Neural cell (in vitro differentiated cells): ENCODE measurements at regions not wholly inside any gene's neighbourhood (a gene's known extent, or its start where the extent isn't known, plus 50 kb on each side); places are given as distances from the start of the nearest gene placed in this dataset.

Experiments used
- H2AFZ ChIP-seq: fragments of 200-600, 300-800 bp; sonication (generic), shearing (Covaris generic); 2 replicates; pipeline ENCODE4 v1.6.0; 2014; ENCODE audit warnings: low read depth, mild to moderate bottlenecking, antibody characterized with exemption, low read length, moderate library complexity
- H3F3A ChIP-seq: fragments of 200-600 bp; shearing (Covaris generic); 2 replicates; pipeline ENCODE4 v1.6.1; 2016; ENCODE audit warnings: mild to moderate bottlenecking, moderate library complexity, mixed read lengths, antibody characterized with exemption, low read length; ENCODE audit not compliant: insufficient read depth, poor library complexity, severe bottlenecking
- H3K27ac ChIP-seq: fragments of 200-600, 300-800 bp; sonication (generic), shearing (Covaris generic); 2 replicates; pipeline ENCODE4 v1.5.1; 2014; ENCODE audit warnings: mild to moderate bottlenecking, low read length, moderate library complexity
- H3K27me3 ChIP-seq: fragments of 300-800, 200-600 bp; sonication (generic), shearing (Covaris generic); 2 replicates; pipeline ENCODE4 v1.6.0; 2014; ENCODE audit warnings: mild to moderate bottlenecking, low read depth, low read length, moderate library complexity; ENCODE audit not compliant: insufficient read depth
- H3K36me3 ChIP-seq: fragments of 300-800, 200-600 bp; sonication (generic), shearing (Covaris generic); 2 replicates; pipeline ENCODE4 v1.5.1; 2014; ENCODE audit warnings: mild to moderate bottlenecking, antibody characterized with exemption, low read length, moderate library complexity; ENCODE audit not compliant: insufficient read depth
- H3K4me2 ChIP-seq: fragments of 300-800, 200-600 bp; sonication (generic), shearing (Covaris generic); 2 replicates; pipeline ENCODE4 v1.6.0; 2014; ENCODE audit warnings: mild to moderate bottlenecking, low read length
- H3K4me3 ChIP-seq: fragments of 300-800, 200-600 bp; sonication (generic), shearing (Covaris generic); 2 replicates; pipeline ENCODE4 v1.5.1; 2014; ENCODE audit warnings: mild to moderate bottlenecking, low read length, moderate library complexity
- H3K79me2 ChIP-seq: fragments of 200-600 bp; shearing (Covaris generic); replicated peaks from 2 replicates; pipeline ENCODE4 v1.6.0; 2014; ENCODE audit warnings: mild to moderate bottlenecking, low read length, moderate library complexity; ENCODE audit not compliant: insufficient read depth
- H3K9ac ChIP-seq: fragments of 300-800, 200-600 bp; sonication (generic), shearing (Covaris generic); 2 replicates; pipeline ENCODE4 v1.6.1; 2016; ENCODE audit warnings: mild to moderate bottlenecking, low read length, mixed read lengths
- H3K9me2 ChIP-seq: fragments of 200-600 bp; shearing (Covaris generic); 2 replicates; pipeline ENCODE4 v1.6.1; 2016; ENCODE audit warnings: mild to moderate bottlenecking, low read length, mixed read lengths; ENCODE audit not compliant: insufficient read depth
- H3K9me3 ChIP-seq: fragments of 200-600, 300-800 bp; sonication (generic), shearing (Covaris generic); 2 replicates; pipeline ENCODE4 v1.6.1; 2016; ENCODE audit warnings: mild to moderate bottlenecking, mixed run types, low read length, moderate library complexity, mixed read lengths
- H4K20me1 ChIP-seq: fragments of 200-600 bp; shearing (Covaris generic); 2 replicates; pipeline ENCODE4 v1.6.1; 2016; ENCODE audit warnings: mild to moderate bottlenecking, mixed run types; ENCODE audit not compliant: insufficient read depth
- CTCF ChIP-seq: fragments of 450-650 bp; IDR thresholded peaks from 2 replicates; pipeline ENCODE4 v1.5.1; 2014; ENCODE audit warnings: antibody characterized with exemption, mild to moderate bottlenecking, moderate library complexity; ENCODE audit not compliant: poor library complexity, severe bottlenecking
- EP300 ChIP-seq: fragments of 450-650 bp; conservative IDR thresholded peaks from 2 replicates; pipeline ENCODE4 v1.6.1; 2014; ENCODE audit warnings: antibody characterized with exemption, mild to moderate bottlenecking, moderate library complexity; ENCODE audit not compliant: poor library complexity, severe bottlenecking
- EZH2 ChIP-seq: fragments of 200-600, 300-800 bp; shearing (Covaris generic), sonication (generic); IDR thresholded peaks from 2 replicates; pipeline ENCODE4 v1.6.1; 2014; ENCODE audit warnings: antibody characterized with exemption, low read length, borderline replicate concordance, mild to moderate bottlenecking; ENCODE audit not compliant: insufficient read depth, poor library complexity, severe bottlenecking
- MXI1 ChIP-seq: fragments of 450-650 bp; conservative IDR thresholded peaks from 2 replicates; pipeline ENCODE4 v1.6.1; 2014; ENCODE audit warnings: antibody characterized with exemption, mild to moderate bottlenecking; ENCODE audit not compliant: poor library complexity, severe bottlenecking
- POLR2AphosphoS5 ChIP-seq: IDR thresholded peaks from 2 replicates; pipeline ENCODE4 v1.6.1; 2012
- RAD21 ChIP-seq: fragments of 450-650 bp; conservative IDR thresholded peaks from 2 replicates; pipeline ENCODE4 v1.6.1; 2014; ENCODE audit warnings: antibody characterized with exemption, mild to moderate bottlenecking, moderate library complexity
- REST ChIP-seq: IDR thresholded peaks from 2 replicates; pipeline ENCODE4 v1.6.1; 2012; ENCODE audit warnings: borderline replicate concordance
- SMC3 ChIP-seq: fragments of 450-650 bp; conservative IDR thresholded peaks from 2 replicates; pipeline ENCODE4 v1.6.1; 2014; ENCODE audit warnings: antibody characterized with exemption, mild to moderate bottlenecking, moderate library complexity; ENCODE audit not compliant: poor library complexity
- TAF1 ChIP-seq: IDR thresholded peaks from 2 replicates; pipeline ENCODE4 v1.6.1; 2012; ENCODE audit warnings: low read depth

GRCh38 chr2:116141891-116142474, 1672.5 kb upstream of the DDX18 start:
- no peak overlapping the region for H3K9ac ChIP-seq
- H3K27me3 ChIP-seq: no peaks in the 10 kb centered on the region
- no peaks in the 10 kb centered on the region for H4K20me1 ChIP-seq
- H3F3A ChIP-seq: no peaks in the 10 kb centered on the region
- no peak overlapping the region for H3K4me3 ChIP-seq
- H3K9me2 ChIP-seq: no peaks in the 10 kb centered on the region
- H2AFZ ChIP-seq: no peak overlapping the region
- H3K4me2 ChIP-seq: no peak overlapping the region
- no peaks in the 10 kb centered on the region for H3K36me3 ChIP-seq
- no peaks in the 10 kb centered on the region for H3K79me2 ChIP-seq
- no peak overlapping the region for H3K27ac ChIP-seq
- H3K9me3 ChIP-seq: no peaks in the 10 kb centered on the region
- TF ChIP-seq TAF1 (no peak), RAD21 (no peak), REST (no peak), MXI1 (no peak), CTCF (no peak), EP300 (no peak), EZH2 (no peak), SMC3 (no peak), POLR2AphosphoS5 (no peak)

- no peak overlapping the region for H3K4me2 ChIP-seq
Observed at GRCh38 chr2:116142644-116143227, 1671.8 kb upstream of the DDX18 start.

More at GRCh38 chr2:116142644-116143227, 1671.8 kb upstream of the DDX18 start:
- no peaks in the 10 kb centered on the region for H3K36me3 ChIP-seq
- no peak overlapping the region for H3K9ac ChIP-seq
- no peak overlapping the region for H3K27ac ChIP-seq
- no peaks in the 10 kb centered on the region for H3F3A ChIP-seq
- H2AFZ ChIP-seq: no peak overlapping the region
- H3K27me3 ChIP-seq: no peaks in the 10 kb centered on the region
- no peaks in the 10 kb centered on the region for H4K20me1 ChIP-seq
- H3K9me3 ChIP-seq: no peaks in the 10 kb centered on the region
- H3K9me2 ChIP-seq: no peaks in the 10 kb centered on the region
- no peaks in the 10 kb centered on the region for H3K79me2 ChIP-seq
- TF ChIP-seq RAD21: no peak
- TF ChIP-seq MXI1: no peak
- no peak for TF ChIP-seq POLR2AphosphoS5
- no peak for TF ChIP-seq CTCF
- TF ChIP-seq REST: no peak
- no peak for TF ChIP-seq EP300
- no peak for TF ChIP-seq TAF1
- TF ChIP-seq SMC3: no peak
- TF ChIP-seq EZH2: no peak
- no peak overlapping the region for H3K4me3 ChIP-seq
